Liver (tissue), 8 donors: ENCODE measurements at regions not wholly inside any gene's neighbourhood (a gene's known extent, or its start where the extent isn't known, plus 50 kb on each side); places are given as distances from the start of the nearest gene placed in this dataset.

Source experiments
- DNase-seq: peaks from one replicate; pipeline ENCODE4 v3.0.0-alpha.2; 2017; ENCODE audit warnings: low spot score
- H3K27ac ChIP-seq, 2 donors: one replicate each; pipeline ENCODE4 v1.7.0; 2013; ENCODE audit warnings: inconsistent platforms in 2 of 2, low read length in 2 of 2, control low read depth in 1 of 2, low read depth in 1 of 2, mild to moderate bottlenecking in 1 of 2
- H3K27me3 ChIP-seq, 4 donors: one replicate each; pipeline versions ENCODE4 v1.6.1 to v1.7.0; 2013; ENCODE audit warnings: low read length in 3 of 4, inconsistent platforms in 1 of 4, mild to moderate bottlenecking in 1 of 4, moderate library complexity in 1 of 4; ENCODE audit not compliant: control insufficient read depth in 4 of 4, insufficient read depth in 4 of 4
- H3K36me3 ChIP-seq, 4 donors: one replicate each; pipeline versions ENCODE4 v1.6.1 to v1.7.0; 2013; ENCODE audit warnings: low read length in 3 of 4, mild to moderate bottlenecking in 3 of 4, low read depth in 1 of 4, moderate library complexity in 1 of 4; ENCODE audit not compliant: control insufficient read depth in 4 of 4, insufficient read depth in 3 of 4
- H3K4me1 ChIP-seq, 4 donors: one replicate each; pipeline versions ENCODE4 v1.6.1 to v1.7.0; 2013; ENCODE audit warnings: low read length in 3 of 4, mild to moderate bottlenecking in 3 of 4, moderate library complexity in 1 of 4; ENCODE audit not compliant: control insufficient read depth in 4 of 4, insufficient read depth in 4 of 4
- H3K4me3 ChIP-seq, 3 donors: one replicate each; pipeline versions ENCODE4 v1.6.1 to v1.7.0; 2013; ENCODE audit warnings: low read length in 3 of 3, control low read depth in 1 of 3, low read depth in 1 of 3, mild to moderate bottlenecking in 1 of 3
- H3K9ac ChIP-seq, 2 donors: one replicate each; pipeline ENCODE4 v1.7.0; 2013; ENCODE audit warnings: low read length in 2 of 2, mild to moderate bottlenecking in 2 of 2, moderate library complexity in 2 of 2, control low read depth in 1 of 2, low read depth in 1 of 2
- H3K9me3 ChIP-seq, 4 donors: one replicate each; pipeline versions ENCODE4 v1.6.1 to v1.7.0; 2013; ENCODE audit warnings: low read length in 3 of 4; ENCODE audit not compliant: control insufficient read depth in 4 of 4
- CTCF ChIP-seq: fragments of 150-350 bp; IDR thresholded peaks from 2 replicates; pipeline ENCODE4 v1.5.1; 2017; ENCODE audit warnings: improper control_type of control experiment, low read depth, low read length; ENCODE audit not compliant: missing input control
- FOXA1 ChIP-seq: IDR thresholded peaks from 2 replicates; pipeline ENCODE4 v1.6.1; 2016; ENCODE audit warnings: antibody characterized with exemption
- FOXA2 ChIP-seq: IDR thresholded peaks from 2 replicates; pipeline ENCODE4 v1.6.1; 2016; ENCODE audit warnings: antibody characterized with exemption
- GABPA ChIP-seq, 2 donors: IDR thresholded peaks in 1 of 2; conservative IDR thresholded peaks in 1 of 2; 2 replicates each; pipeline ENCODE4 v1.6.1; 2016; ENCODE audit warnings: antibody characterized with exemption in 2 of 2, mild to moderate bottlenecking in 1 of 2, moderate library complexity in 1 of 2
- HNF4A ChIP-seq, 2 donors: conservative IDR thresholded peaks; 2 replicates each; pipeline ENCODE4 v1.6.1; 2016; ENCODE audit warnings: antibody characterized with exemption in 2 of 2, mild to moderate bottlenecking in 2 of 2
- HNF4G ChIP-seq: IDR thresholded peaks from 2 replicates; pipeline ENCODE4 v1.6.1; 2016; ENCODE audit warnings: antibody characterized with exemption
- JUND ChIP-seq, 2 donors: IDR thresholded peaks; 2 replicates each; pipeline ENCODE4 v1.6.1; 2016; ENCODE audit warnings: antibody characterized with exemption in 2 of 2
- MAX ChIP-seq: IDR thresholded peaks from 2 replicates; pipeline ENCODE4 v1.6.1; 2016; ENCODE audit warnings: antibody characterized with exemption
- NR2F2 ChIP-seq: IDR thresholded peaks from 2 replicates; pipeline ENCODE4 v1.6.1; 2016; ENCODE audit warnings: antibody characterized with exemption
- RAD21 ChIP-seq, 2 donors: IDR thresholded peaks; 2 replicates each; pipeline ENCODE4 v1.6.1; 2016; ENCODE audit warnings: antibody characterized with exemption in 2 of 2, mild to moderate bottlenecking in 2 of 2
- REST ChIP-seq: IDR thresholded peaks from 2 replicates; pipeline ENCODE4 v1.6.1; 2016; ENCODE audit warnings: antibody characterized with exemption, mild to moderate bottlenecking
- RXRA ChIP-seq, 2 donors: IDR thresholded peaks; 2 replicates each; pipeline ENCODE4 v1.6.1; 2017 to 2018; ENCODE audit warnings: antibody characterized with exemption in 2 of 2, mild to moderate bottlenecking in 1 of 2
- SP1 ChIP-seq: IDR thresholded peaks from 2 replicates; pipeline ENCODE4 v1.6.1; 2018; ENCODE audit warnings: antibody characterized with exemption, mild to moderate bottlenecking
- TAF1 ChIP-seq: conservative IDR thresholded peaks from 2 replicates; pipeline ENCODE4 v1.6.1; 2016; ENCODE audit warnings: antibody characterized with exemption, mild to moderate bottlenecking
- YY1 ChIP-seq: IDR thresholded peaks from 2 replicates; pipeline ENCODE4 v1.6.1; 2016; ENCODE audit warnings: antibody characterized with exemption, mild to moderate bottlenecking
- ZBTB33 ChIP-seq: IDR thresholded peaks from 2 replicates; pipeline ENCODE4 v1.6.1; 2016; ENCODE audit warnings: antibody characterized with exemption
- WGBS: extraction: QIAGEN DNeasy Blood & Tissue Kit; methylation state at CpG from one replicate; pipeline ENCODE4 v1.1.7; 2013; 5-methylcytosine and 5-hydroxymethylcytosine counted together
- donor health status: healthy.
- donor health status: healthy.
- donor health status: healthy.
- donor health status: healthy.
- donor health status: healthy.

- Histone ChIP-seq H3K9me3 (no peaks in the 10 kb centered on the region), H3K4me1 (no peaks in the 10 kb centered on the region), H3K4me3 (no peak overlapping the region), H3K27me3 (no peaks in the 10 kb centered on the region), H3K36me3 (no peaks in the 10 kb centered on the region), H3K27ac (no peak overlapping the region), H3K9ac (no peak overlapping the region)
- no peak for DNase-seq
- no peak for TF ChIP-seq SP1
- TF ChIP-seq GABPA (IDR thresholded peaks at IDR 0.05 in 1 of 2, conservative IDR thresholded peaks at IDR 0.05 in 1 of 2), result no peak
- no peak for TF ChIP-seq YY1
- no peak for TF ChIP-seq FOXA1
Measured at GRCh38 chr2:13585732-13586131, 869.0 kb downstream of the TRIB2 start.

GRCh38 chr2:13596233-13596632, 879.5 kb downstream of the TRIB2 start:
- H3K27ac ChIP-seq, result no peak overlapping the region
- no peaks in the 10 kb centered on the region for H3K4me1 ChIP-seq
- H3K4me3 ChIP-seq, result no peak overlapping the region
- no peaks in the 10 kb centered on the region for H3K36me3 ChIP-seq
- no peak for TF ChIP-seq MAX
- no peak for TF ChIP-seq NR2F2
- TF ChIP-seq FOXA2, result no peak
- no peak for TF ChIP-seq HNF4G
- no peak for TF ChIP-seq YY1
- no peak for TF ChIP-seq RAD21 (IDR thresholded peaks at IDR 0.05)
- TF ChIP-seq SP1, result no peak
- no peak for TF ChIP-seq GABPA (IDR thresholded peaks at IDR 0.05 in 1 of 2, conservative IDR thresholded peaks at IDR 0.05 in 1 of 2)
- no peak for TF ChIP-seq TAF1
- no peak for TF ChIP-seq ZBTB33
- TF ChIP-seq JUND (IDR thresholded peaks at IDR 0.05), result no peak
- TF ChIP-seq REST, result no peak
- no peak for TF ChIP-seq CTCF
- TF ChIP-seq FOXA1, result no peak
- TF ChIP-seq HNF4A (conservative IDR thresholded peaks at IDR 0.05), result no peak
- TF ChIP-seq RXRA (IDR thresholded peaks at IDR 0.05), result no peak
- no peak for DNase-seq
- H3K27me3 ChIP-seq, result peaks cover 0 to under 1% (median 0%) of the 10 kb centered on the region in 4 donors
- no peak overlapping the region for H3K9ac ChIP-seq
- H3K9me3 ChIP-seq, result no peaks in the 10 kb centered on the region
- 64% methylated on average over 4 of the region's 4 CpGs for WGBS
